ENCODE measurements at regions not wholly inside any gene's neighbourhood (a gene's known extent, or its start where the extent isn't known, plus 50 kb on each side); places are given as distances from the start of the nearest gene placed in this dataset.

GRCh38 chr2:111692311-111692710, 191.7 kb downstream of the ANAPC1 start:
- H3K4me3 Mint-ChIP-seq, result no peak overlapping the region
- Histone ChIP-seq H2BK12ac (ENCODE audit: insufficient read length, low read depth, low read length) (no peak overlapping the region), H2BK5ac (ENCODE audit: insufficient read length, low read length) (no peak overlapping the region), H3K4me1 (ENCODE audit: insufficient read depth, low read length) (no peaks in the 10 kb centered on the region), H2AFZ (ENCODE audit: low read length) (no peak overlapping the region), H3K23me2 (ENCODE audit: insufficient read length, low read depth, low read length, poor library complexity, severe bottlenecking) (no peaks in the 10 kb centered on the region), H2AK5ac (ENCODE audit: insufficient read length, low read length) (no peak overlapping the region), H2BK20ac (ENCODE audit: low read depth, low read length, poor library complexity, severe bottlenecking) (no peak overlapping the region), H3K4me2 (ENCODE audit: insufficient read depth, insufficient read length, low read length) (no peak overlapping the region), H3K79me2 (ENCODE audit: insufficient read depth, low read length) (no peaks in the 10 kb centered on the region), H3K27me3 (ENCODE audit: insufficient read depth, low read length) (no peaks in the 10 kb centered on the region), H4K20me1 (ENCODE audit: control insufficient read depth, insufficient read depth, insufficient read length) (no peaks in the 10 kb centered on the region), H3T11ph (ENCODE audit: low read length) (no peak overlapping the region), H3K56ac (ENCODE audit: insufficient read length, low read depth, low read length) (no peak overlapping the region), H3K79me1 (ENCODE audit: insufficient read depth, low read depth, low read length, poor library complexity, severe bottlenecking) (no peaks in the 10 kb centered on the region), H3K4ac (ENCODE audit: low read depth, low read length) (no peak overlapping the region), H4K8ac (replicated peaks; ENCODE audit: insufficient read length, low read depth, low read length) (no peak overlapping the region), H3K27ac (ENCODE audit: insufficient read length, low read depth, low read length) (no peak overlapping the region), H3K23ac (ENCODE audit: insufficient read length, low read depth, low read length) (no peak overlapping the region), H2BK120ac (ENCODE audit: low read depth, low read length, poor library complexity, severe bottlenecking) (no peak overlapping the region), H2BK15ac (ENCODE audit: low read depth, low read length) (no peak overlapping the region), H4K91ac (ENCODE audit: insufficient read length, low read depth, low read length) (no peak overlapping the region), H3K14ac (ENCODE audit: insufficient read depth, low read length) (no peak overlapping the region), H3K9me3 (ENCODE audit: control insufficient read depth, low read depth, low read length) (no peaks in the 10 kb centered on the region), H3K18ac (ENCODE audit: insufficient read length, low read depth, low read length) (no peak overlapping the region), H3K9ac (ENCODE audit: extremely low read depth, insufficient read length, low read length) (no peak overlapping the region), H4K5ac (ENCODE audit: insufficient read length, low read depth, low read length) (no peak overlapping the region)
- peak; percentile 29; the same call in 2 of the 3 replicates for TF ChIP-seq CTCF (conservative IDR thresholded peaks at IDR 0.05)
- no peak for DNase-seq
- peaks cover 9 to 14% of the 10 kb centered on the region in 2 experiments for H3K9me3 Mint-ChIP-seq
- no CpG with 5 or more reads among the region's 2 CpGs for WGBS (ENCODE audit: extremely low coverage, insufficient read length, low lambda C conversion rate)
- peaks cover 0 to 4% of the 10 kb centered on the region in 2 experiments; a peak in 1 of 4 replicates for H3K4me1 Mint-ChIP-seq
- peaks cover 3 to 25% (median 5%) of the 10 kb centered on the region in 3 experiments; a peak in 6 of 7 replicates for H3K36me3 Mint-ChIP-seq (ENCODE audit: insufficient read depth in 1 of 3, low read depth in 3 of 3)
- H3K27ac Mint-ChIP-seq, result no peak overlapping the region
- peaks cover 5% of the 10 kb centered on the region; the same call in 1 of the 2 replicates for H3K27me3 Mint-ChIP-seq (ENCODE audit: low read depth)

Measured in H9 (cell line).